B cell (primary cell): ENCODE measurements at regions not wholly inside any gene's neighbourhood (a gene's known extent, or its start where the extent isn't known, plus 50 kb on each side); places are given as distances from the start of the nearest gene placed in this dataset.

Source experiments
- ATAC-seq: fragments of 200-7000 bp; cut with Tn5 transposase; one replicate; pipeline ENCODE4 v1.10.0; 2021; ENCODE audit warnings: low read depth, mild to moderate bottlenecking, moderate number of reproducible peaks, moderate library complexity
- CTCF ChIA-PET: fragments of 350-600 bp; sonication (Branson Sonifier 250); formaldehyde crosslinking; loops from one replicate; lab custom pipeline; 2021; ENCODE audit warnings: antibody characterized with exemption, inconsistent platforms; lab: Charles Lee
- POLR2A ChIA-PET: fragments of 350-600 bp; sonication (Branson Sonifier 250); formaldehyde crosslinking; loops from one replicate; lab custom pipeline; 2021; ENCODE audit warnings: antibody characterized with exemption; lab: Charles Lee
- DNase-seq: peaks from one replicate; pipeline ENCODE4 v3.0.0; 2013
- H2AFZ ChIP-seq: 2 replicates; pipeline ENCODE4 v1.6.1; 2012; ENCODE audit warnings: mild to moderate bottlenecking, low read depth, low read length; ENCODE audit not compliant: insufficient read depth, poor library complexity, severe bottlenecking
- H3K27ac ChIP-seq, 2 donors: 1 replicate in 1 of 2; 2 replicates in 1 of 2; pipeline ENCODE4 v1.5.1; 2012 to 2013; ENCODE audit warnings: low read length in 2 of 2, mild to moderate bottlenecking in 2 of 2, moderate library complexity in 1 of 2
- H3K27me3 ChIP-seq, 4 experiments: fragments of 200-600 bp in 1 of 4; sonication (generic) in 1 of 4; replicated peaks in 1 of 4; 1 replicate in 2 of 4; 2 replicates in 2 of 4; pipeline versions ENCODE4 v1.6.1 to v1.7.0; 2013 to 2016; ENCODE audit warnings: low read length in 3 of 4, mild to moderate bottlenecking in 2 of 4, mixed read lengths in 1 of 4, moderate library complexity in 1 of 4; ENCODE audit not compliant: insufficient read depth in 4 of 4, control insufficient read depth in 3 of 4; ENCODE audit errors: control extremely low read depth in 1 of 4
- H3K36me3 ChIP-seq, 2 experiments: replicated peaks in 1 of 2; 1 replicate in 1 of 2; 2 replicates in 1 of 2; pipeline versions ENCODE4 v1.6.1 to v1.7.1; 2013; ENCODE audit warnings: low read length in 1 of 2; ENCODE audit not compliant: insufficient read depth in 2 of 2, control insufficient read depth in 1 of 2; ENCODE audit errors: control extremely low read depth in 1 of 2, extremely low read depth in 1 of 2
- H3K4me1 ChIP-seq, 2 donors: fragments of 200-600 bp in 1 of 2; sonication (generic) in 1 of 2; 1 replicate in 1 of 2; 2 replicates in 1 of 2; pipeline versions ENCODE4 v1.5.1 to v1.6.1; 2013 to 2017; ENCODE audit warnings: low read length in 2 of 2; ENCODE audit not compliant: control insufficient read depth in 2 of 2, insufficient read depth in 2 of 2
- H3K4me2 ChIP-seq: replicated peaks from 2 replicates; pipeline ENCODE3; 2012; ENCODE audit warnings: mild to moderate bottlenecking, low read depth, low read length; ENCODE audit not compliant: poor library complexity, severe bottlenecking
- H3K4me3 ChIP-seq, 5 experiments: fragments of 200-600 bp in 1 of 5; sonication (generic) in 1 of 5; 1 replicate in 3 of 5; 2 replicates in 2 of 5; pipeline versions ENCODE4 v1.5.1 to v1.7.0; 2011 to 2016; ENCODE audit warnings: low read length in 4 of 5, mild to moderate bottlenecking in 4 of 5, low read depth in 2 of 5, control low read depth in 1 of 5, moderate library complexity in 1 of 5; ENCODE audit not compliant: insufficient read depth in 1 of 5; ENCODE audit errors: control extremely low read depth in 1 of 5, extremely low read depth in 1 of 5
- H3K79me2 ChIP-seq: fragments of 200-600 bp; sonication (generic); one replicate; pipeline ENCODE4 v1.6.0; 2016; ENCODE audit warnings: low read length; ENCODE audit not compliant: control insufficient read depth, insufficient read depth
- H3K9ac ChIP-seq: fragments of 200-600 bp; sonication (generic); 2 replicates; pipeline ENCODE4 v1.6.1; 2017; ENCODE audit warnings: mild to moderate bottlenecking, low read length, moderate library complexity
- H3K9me3 ChIP-seq, 3 donors: one replicate each; pipeline versions ENCODE4 v1.6.1 to v1.7.1; 2013; ENCODE audit warnings: low read length in 2 of 3; ENCODE audit not compliant: control insufficient read depth in 2 of 3, insufficient read depth in 1 of 3; ENCODE audit errors: control extremely low read depth in 1 of 3
- H4K20me1 ChIP-seq: 2 replicates; pipeline ENCODE4 v1.6.0; 2012; ENCODE audit warnings: mild to moderate bottlenecking, low read length; ENCODE audit not compliant: insufficient read depth, control insufficient read depth, poor library complexity, severe bottlenecking
- H3K27ac Mint-ChIP-seq: one replicate; pipeline ENCODE4 v1.8.0; 2021; ENCODE audit warnings: mixed read lengths
- H3K27me3 Mint-ChIP-seq: one replicate; pipeline ENCODE4 v1.8.0; 2021; ENCODE audit warnings: mixed read lengths
- H3K4me1 Mint-ChIP-seq: one replicate; pipeline ENCODE4 v1.8.0; 2021; ENCODE audit warnings: mixed read lengths
- H3K4me3 Mint-ChIP-seq: one replicate; pipeline ENCODE4 v1.8.0; 2021; ENCODE audit warnings: mixed read lengths
- H3K9me3 Mint-ChIP-seq: one replicate; pipeline ENCODE4 v1.8.0; 2022; ENCODE audit warnings: mixed read lengths; ENCODE audit not compliant: insufficient read depth
- EZH2 ChIP-seq: IDR thresholded peaks from 2 replicates; pipeline ENCODE4 v1.6.1; 2012; ENCODE audit warnings: borderline replicate concordance, low read depth, mild to moderate bottlenecking, moderate library complexity, low read length; ENCODE audit not compliant: insufficient read depth, poor library complexity, severe bottlenecking
- WGBS: methylation state at CpG from one replicate; pipeline ENCODE4 v1.1.5; 2013; ENCODE audit warnings: missing lambda C conversion rate; ENCODE audit not compliant: insufficient coverage; 5-methylcytosine and 5-hydroxymethylcytosine counted together
- intact Hi-C: fragments of 100-400 bp; cut with micrococcal nuclease; formaldehyde crosslinking; loops from one replicate; pipeline ENCODE4 v1.10.0; 2022
- TF ChIP-seq, protein P1 (sequence below): fragments of 200-600 bp; IDR thresholded peaks from one replicate; pipeline ENCODE4 v1.8.0; 2022; ENCODE audit warnings: antibody characterized with exemption, mild to moderate bottlenecking

DNA sequence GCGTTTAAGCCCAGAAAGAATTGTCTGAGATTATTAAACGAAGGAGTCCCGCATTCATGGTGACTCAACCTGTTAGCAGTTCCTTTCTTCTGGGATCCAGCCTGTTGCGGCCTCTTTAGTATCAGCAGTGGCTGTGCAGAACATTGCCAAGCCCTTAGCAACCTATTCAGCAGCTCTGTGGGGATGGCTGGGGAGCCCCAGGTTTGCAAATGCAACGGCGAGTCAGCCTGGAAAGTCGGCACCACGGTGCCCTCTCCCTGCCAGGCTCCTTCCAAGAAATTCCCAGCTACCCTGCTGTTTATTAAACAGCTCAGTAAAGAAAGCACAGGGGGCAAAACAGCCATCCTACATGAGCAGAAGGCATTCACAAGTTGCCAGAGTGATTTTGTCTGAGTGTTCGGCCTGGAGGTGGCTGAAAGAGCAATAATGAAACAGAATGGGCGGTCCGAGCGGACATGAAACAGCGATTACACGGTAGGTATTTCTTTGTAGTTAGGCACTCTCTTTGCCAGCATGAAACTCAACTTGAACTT is 198.3 kb downstream of the BAMBI start:
- Histone ChIP-seq H3K9me3 (peaks cover 0 to 2% (median 0%) of the 10 kb centered on the region in 3 donors), H2AFZ (no peak overlapping the region), H4K20me1 (no peaks in the 10 kb centered on the region), H3K4me3 (no peak overlapping the region), H3K79me2 (no peaks in the 10 kb centered on the region), H3K27me3 (no peaks in the 10 kb centered on the region), H3K9ac (no peak overlapping the region), H3K4me2 (no peak overlapping the region), H3K27ac (no peak overlapping the region), H3K36me3 (no peaks in the 10 kb centered on the region), H3K4me1 (no peaks in the 10 kb centered on the region)
- no peaks in the 10 kb centered on the region for H3K27me3 Mint-ChIP-seq
- intact Hi-C loops = no loop called here
- TF ChIP-seq EZH2 = no peak
- TF ChIP-seq, protein P1, sequence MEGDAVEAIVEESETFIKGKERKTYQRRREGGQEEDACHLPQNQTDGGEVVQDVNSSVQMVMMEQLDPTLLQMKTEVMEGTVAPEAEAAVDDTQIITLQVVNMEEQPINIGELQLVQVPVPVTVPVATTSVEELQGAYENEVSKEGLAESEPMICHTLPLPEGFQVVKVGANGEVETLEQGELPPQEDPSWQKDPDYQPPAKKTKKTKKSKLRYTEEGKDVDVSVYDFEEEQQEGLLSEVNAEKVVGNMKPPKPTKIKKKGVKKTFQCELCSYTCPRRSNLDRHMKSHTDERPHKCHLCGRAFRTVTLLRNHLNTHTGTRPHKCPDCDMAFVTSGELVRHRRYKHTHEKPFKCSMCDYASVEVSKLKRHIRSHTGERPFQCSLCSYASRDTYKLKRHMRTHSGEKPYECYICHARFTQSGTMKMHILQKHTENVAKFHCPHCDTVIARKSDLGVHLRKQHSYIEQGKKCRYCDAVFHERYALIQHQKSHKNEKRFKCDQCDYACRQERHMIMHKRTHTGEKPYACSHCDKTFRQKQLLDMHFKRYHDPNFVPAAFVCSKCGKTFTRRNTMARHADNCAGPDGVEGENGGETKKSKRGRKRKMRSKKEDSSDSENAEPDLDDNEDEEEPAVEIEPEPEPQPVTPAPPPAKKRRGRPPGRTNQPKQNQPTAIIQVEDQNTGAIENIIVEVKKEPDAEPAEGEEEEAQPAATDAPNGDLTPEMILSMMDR = no peak
- H3K4me3 Mint-ChIP-seq = no peak overlapping the region
- no peaks in the 10 kb centered on the region for H3K9me3 Mint-ChIP-seq
- CTCF ChIA-PET = no interaction called here
- no peaks in the 10 kb centered on the region for H3K4me1 Mint-ChIP-seq
- WGBS = 90% methylated on average over 8 of the region's 14 CpGs
- POLR2A ChIA-PET = no interaction called here
- no peak for DNase-seq
- ATAC-seq = no peak
- H3K27ac Mint-ChIP-seq = no peak overlapping the region

DNA sequence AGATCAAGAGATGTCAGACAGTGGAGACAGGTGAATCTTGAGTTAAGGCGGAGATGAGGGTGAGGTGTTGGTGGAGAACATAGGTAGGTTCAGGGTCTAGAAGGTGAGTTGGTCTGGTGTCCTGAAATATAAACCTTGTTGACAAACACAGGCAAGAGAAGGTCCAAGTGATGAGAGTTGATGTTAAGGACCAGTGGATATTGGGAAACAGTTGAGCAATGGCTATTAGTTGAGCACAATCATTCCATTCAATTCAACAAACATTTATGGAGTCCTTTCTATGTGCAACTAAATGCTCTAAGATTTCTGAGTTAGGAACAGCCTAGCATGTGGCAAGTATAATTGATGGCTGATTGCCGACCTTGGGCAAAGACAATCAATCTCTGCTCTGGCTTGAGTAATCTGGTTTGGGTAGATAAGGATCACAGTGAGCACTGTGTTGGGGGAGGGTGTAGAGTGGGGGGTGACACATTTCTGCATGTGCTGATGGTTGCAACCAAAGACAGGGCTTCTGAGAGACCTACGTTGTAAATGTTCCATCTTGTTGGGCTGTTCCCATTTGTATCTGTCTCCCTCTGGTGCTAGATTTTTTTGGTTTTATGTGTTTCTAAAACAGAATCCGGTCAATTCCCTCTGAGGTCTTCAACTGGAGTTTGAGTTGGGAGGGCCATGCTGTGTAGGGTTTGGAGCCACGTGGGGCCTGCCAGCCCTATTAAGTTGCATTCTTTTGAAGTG is 201.1 kb downstream of the BAMBI start:
- no peak for DNase-seq
- H3K4me1 Mint-ChIP-seq = no peaks in the 10 kb centered on the region
- Histone ChIP-seq H4K20me1 (no peaks in the 10 kb centered on the region), H3K36me3 (no peaks in the 10 kb centered on the region), H3K9me3 (peaks cover 0 to 2% (median 0%) of the 10 kb centered on the region in 3 donors), H3K27ac (no peak overlapping the region), H3K9ac (no peak overlapping the region), H2AFZ (no peak overlapping the region), H3K4me1 (no peaks in the 10 kb centered on the region), H3K4me2 (no peak overlapping the region), H3K27me3 (no peaks in the 10 kb centered on the region), H3K79me2 (no peaks in the 10 kb centered on the region), H3K4me3 (no peak overlapping the region)
- H3K27me3 Mint-ChIP-seq = no peaks in the 10 kb centered on the region
- ChIA-PET POLR2A (no interaction called here), CTCF (no interaction called here)
- H3K4me3 Mint-ChIP-seq = no peak overlapping the region
- ATAC-seq = no peak
- intact Hi-C loops = no loop called here
- no peak for TF ChIP-seq EZH2
- TF ChIP-seq, protein P1 = no peak
- H3K9me3 Mint-ChIP-seq = no peaks in the 10 kb centered on the region
- WGBS = 47% methylated on average over 4 of the region's 5 CpGs
- H3K27ac Mint-ChIP-seq = no peak overlapping the region
